IMR-90 (cell line): ENCODE measurements at regions not wholly inside any gene's neighbourhood (a gene's known extent, or its start where the extent isn't known, plus 50 kb on each side); places are given as distances from the start of the nearest gene placed in this dataset.

ENCODE experiments used
- ATAC-seq: fragments of 200-7000 bp; cut with Tn5 transposase; 2 replicates; pipeline ENCODE4 v1.9.1; 2020; ENCODE audit warnings: low read depth, mild to moderate bottlenecking, moderate library complexity
- BruUV-seq: library from RNA; stranded (reverse); fragments of 400-500 nt; replicated peaks from 2 replicates; lab custom pipeline; 2021; lab: Mats Ljungman, UMichigan
- CTCF ChIA-PET: fragments of 300-600 bp; formaldehyde crosslinking; extraction: SDS; loops from one replicate; lab custom pipeline; 2021; ENCODE audit warnings: antibody characterized with exemption; lab: Yijun Ruan, JAX
- POLR2A ChIA-PET: fragments of 300-600 bp; sonication (Branson Sonifier 250); formaldehyde crosslinking; loops from one replicate; lab custom pipeline; 2022; ENCODE audit warnings: antibody characterized with exemption; ENCODE audit not compliant: unreplicated experiment; lab: Charles Lee
- DNase-seq: peaks from one replicate; pipeline ENCODE4 v3.0.0; 2013
- H2AFZ ChIP-seq: replicated peaks from 2 replicates; pipeline ENCODE3; 2013; ENCODE audit warnings: low read length, mild to moderate bottlenecking; ENCODE audit not compliant: poor library complexity
- H2AK5ac ChIP-seq: 2 replicates; pipeline ENCODE4 v1.6.1; 2013; ENCODE audit warnings: low read depth, low read length, inconsistent platforms
- H2AK9ac ChIP-seq: replicated peaks from 2 replicates; pipeline ENCODE3; 2013; ENCODE audit warnings: mild to moderate bottlenecking, low read depth, low read length, moderate library complexity; ENCODE audit not compliant: poor library complexity
- H2BK120ac ChIP-seq: 2 replicates; pipeline ENCODE4 v1.6.1; 2013; ENCODE audit warnings: low read depth, low read length, inconsistent platforms
- H2BK15ac ChIP-seq: 3 replicates; pipeline ENCODE4 v1.6.1; 2013; ENCODE audit warnings: low read depth, low read length, inconsistent platforms
- H2BK20ac ChIP-seq: 2 replicates; pipeline ENCODE4 v1.6.1; 2013; ENCODE audit warnings: low read depth, mild to moderate bottlenecking, inconsistent platforms, low read length, moderate library complexity
- H2BK5ac ChIP-seq: 2 replicates; pipeline ENCODE4 v1.6.1; 2013; ENCODE audit warnings: mild to moderate bottlenecking, low read depth, low read length, inconsistent platforms; ENCODE audit not compliant: poor library complexity, severe bottlenecking
- H3K14ac ChIP-seq: replicated peaks from 2 replicates; pipeline ENCODE4 v1.6.1; 2013; ENCODE audit warnings: low read depth, low read length, inconsistent platforms
- H3K18ac ChIP-seq: 2 replicates; pipeline ENCODE4 v1.6.1; 2013; ENCODE audit warnings: low read depth, low read length, control low read depth
- H3K23ac ChIP-seq: 2 replicates; pipeline ENCODE4 v1.6.1; 2013; ENCODE audit warnings: low read depth, low read length, inconsistent platforms
- H3K27ac ChIP-seq: 2 replicates; pipeline ENCODE4 v1.5.1; 2013; ENCODE audit warnings: mild to moderate bottlenecking, control low read depth, low read length; ENCODE audit not compliant: insufficient read depth
- H3K27me3 ChIP-seq: 2 replicates; pipeline ENCODE4 v1.6.1; 2013; ENCODE audit warnings: low read length; ENCODE audit not compliant: control insufficient read depth, insufficient read depth
- H3K36me3 ChIP-seq: 2 replicates; pipeline ENCODE4 v1.6.1; 2013; ENCODE audit warnings: low read length, mixed read lengths; ENCODE audit not compliant: control insufficient read depth, insufficient read depth
- H3K4ac ChIP-seq: 2 replicates; pipeline ENCODE4 v1.6.1; 2013; ENCODE audit warnings: low read depth, low read length, inconsistent platforms
- H3K4me1 ChIP-seq: 2 replicates; pipeline ENCODE4 v1.6.1; 2013; ENCODE audit warnings: low read length, mixed read lengths; ENCODE audit not compliant: control insufficient read depth, insufficient read depth
- H3K4me2 ChIP-seq: 2 replicates; pipeline ENCODE4 v1.6.1; 2013; ENCODE audit warnings: low read depth, mild to moderate bottlenecking, control low read depth, low read length, moderate library complexity
- H3K4me3 ChIP-seq: 2 replicates; pipeline ENCODE4 v1.5.1; 2013; ENCODE audit warnings: low read depth, mild to moderate bottlenecking, control low read depth, low read length, moderate library complexity; ENCODE audit not compliant: insufficient read depth
- H3K56ac ChIP-seq: 2 replicates; pipeline ENCODE4 v1.6.1; 2013; ENCODE audit warnings: low read length, inconsistent platforms; ENCODE audit not compliant: insufficient read depth; ENCODE audit errors: extremely low read depth
- H3K79me1 ChIP-seq, 2 experiments: 2 replicates each; pipeline ENCODE4 v1.6.1; 2013; ENCODE audit warnings: low read length in 2 of 2, inconsistent platforms in 1 of 2, low read depth in 1 of 2
- H3K9ac ChIP-seq: 2 replicates; pipeline ENCODE4 v1.6.1; 2013; ENCODE audit warnings: low read depth, low read length, control low read depth
- H3K9me1 ChIP-seq: 2 replicates; pipeline ENCODE4 v1.6.1; 2013; ENCODE audit warnings: low read length, inconsistent platforms; ENCODE audit not compliant: insufficient read depth
- H3K9me3 ChIP-seq: 2 replicates; pipeline ENCODE4 v1.6.1; 2013; ENCODE audit warnings: low read length; ENCODE audit not compliant: control insufficient read depth, insufficient read depth
- H4K20me1 ChIP-seq: 2 replicates; pipeline ENCODE4 v1.6.1; 2013; ENCODE audit warnings: low read length, inconsistent platforms; ENCODE audit not compliant: insufficient read depth
- H4K5ac ChIP-seq: 2 replicates; pipeline ENCODE4 v1.6.1; 2013; ENCODE audit warnings: mild to moderate bottlenecking, low read depth, low read length, control low read depth
- H4K8ac ChIP-seq, 2 experiments: 2 replicates each; pipeline ENCODE4 v1.6.1; 2013; ENCODE audit warnings: low read depth in 2 of 2, low read length in 2 of 2, control low read depth in 1 of 2, inconsistent platforms in 1 of 2
- H4K91ac ChIP-seq: 2 replicates; pipeline ENCODE4 v1.6.1; 2013; ENCODE audit warnings: low read depth, low read length, inconsistent platforms; ENCODE audit not compliant: insufficient read depth
- BHLHE40 ChIP-seq: fragments of 150-350 bp; IDR thresholded peaks from 2 replicates; pipeline ENCODE4 v1.6.1; 2016; ENCODE audit warnings: mild to moderate bottlenecking, low read depth, low read length
- FOS ChIP-seq: fragments of 150-350 bp; IDR thresholded peaks from 2 replicates; pipeline ENCODE4 v1.6.1; 2016; ENCODE audit warnings: low read depth, low read length
- MAZ ChIP-seq: IDR thresholded peaks from 2 replicates; pipeline ENCODE4 v1.6.1; 2012; ENCODE audit warnings: low read depth, mild to moderate bottlenecking, low read length, improper control_type of control experiment, moderate library complexity, borderline replicate concordance
- RCOR1 ChIP-seq: IDR thresholded peaks from 2 replicates; pipeline ENCODE4 v1.6.1; 2012; ENCODE audit warnings: mild to moderate bottlenecking, low read length, improper control_type of control experiment; ENCODE audit not compliant: insufficient replicate concordance
- dilution Hi-C: fragments of 300-500 bp; cut with HindIII; formaldehyde crosslinking; loops from one replicate; pipeline ENCODE4 v1.14.3; 2018; ENCODE audit warnings: low sequenced_read_pairs; ENCODE audit not compliant: unreplicated experiment
- in situ Hi-C: fragments of 300-500 bp; cut with MboI; formaldehyde crosslinking; loops from 3 replicates; pipeline ENCODE4 v1.14.3; 2019; ENCODE audit warnings: low sequenced_read_pairs, inconsistent platforms, mixed read lengths
- intact Hi-C: fragments of 100-400 bp; cut with micrococcal nuclease; formaldehyde crosslinking; loops from 2 replicates; pipeline ENCODE4 v1.10.0; 2022
- TF ChIP-seq, protein P1 (sequence below): conservative IDR thresholded peaks from 2 replicates; pipeline ENCODE4 v1.5.1; 2012; ENCODE audit warnings: mild to moderate bottlenecking, low read depth, low read length, improper control_type of control experiment

DNA sequence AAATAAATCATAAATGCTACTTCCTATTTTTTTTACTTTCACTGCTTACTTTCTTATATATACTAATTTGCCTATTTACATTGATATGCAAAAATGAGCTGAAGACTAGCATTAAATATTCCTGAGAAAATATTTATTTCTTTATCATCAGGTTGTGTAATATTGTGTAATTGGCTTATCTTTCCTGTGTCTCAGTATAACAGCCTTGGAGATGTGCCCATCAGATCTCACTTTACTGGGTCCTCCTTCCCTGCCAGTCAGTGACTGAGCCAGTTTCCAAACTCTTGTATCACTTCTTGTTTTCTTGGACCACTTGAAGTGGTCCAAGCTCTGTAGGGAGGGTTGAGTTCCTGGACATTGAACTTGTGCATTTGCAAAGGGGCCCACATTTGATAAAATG, 900.0 kb downstream of the LUZP2 start:
- no peak overlapping the region for H3K4me2 ChIP-seq
- H4K8ac ChIP-seq = no peak overlapping the region
- no peak overlapping the region for H3K56ac ChIP-seq
- no peak overlapping the region for H2BK15ac ChIP-seq
- no peak overlapping the region for H2BK20ac ChIP-seq
- H3K23ac ChIP-seq = no peak overlapping the region
- no peak overlapping the region for H2AK9ac ChIP-seq
- H2BK120ac ChIP-seq = no peak overlapping the region
- CTCF ChIA-PET = no interaction called here
- BruUV-seq = no TSS peak
- dilution Hi-C loops = no loop called here
- DNase-seq (no peak), ATAC-seq (no peak)
- no peak overlapping the region for H3K4me3 ChIP-seq
- H4K5ac ChIP-seq = no peak overlapping the region
- H4K20me1 ChIP-seq = no peaks in the 10 kb centered on the region
- no peak overlapping the region for H3K18ac ChIP-seq
- no peak overlapping the region for H4K91ac ChIP-seq
- no peaks in the 10 kb centered on the region for H3K79me1 ChIP-seq
- H3K4me1 ChIP-seq = no peaks in the 10 kb centered on the region
- no peaks in the 10 kb centered on the region for H3K27me3 ChIP-seq
- no peak overlapping the region for H2AK5ac ChIP-seq
- in situ Hi-C loops = no loop called here
- no peak overlapping the region for H3K27ac ChIP-seq
- POLR2A ChIA-PET = no interaction called here
- intact Hi-C loops = no loop called here
- H3K9me1 ChIP-seq = no peaks in the 10 kb centered on the region
- H3K36me3 ChIP-seq = no peaks in the 10 kb centered on the region
- no peak overlapping the region for H3K9ac ChIP-seq
- H3K4ac ChIP-seq = no peak overlapping the region
- H2BK5ac ChIP-seq = no peak overlapping the region
- H3K14ac ChIP-seq = no peak overlapping the region
- H3K9me3 ChIP-seq = peaks cover 2% of the 10 kb centered on the region; the same call in 1 of the 2 replicates
- TF ChIP-seq MAZ = no peak
- TF ChIP-seq FOS = no peak
- TF ChIP-seq, protein P1, sequence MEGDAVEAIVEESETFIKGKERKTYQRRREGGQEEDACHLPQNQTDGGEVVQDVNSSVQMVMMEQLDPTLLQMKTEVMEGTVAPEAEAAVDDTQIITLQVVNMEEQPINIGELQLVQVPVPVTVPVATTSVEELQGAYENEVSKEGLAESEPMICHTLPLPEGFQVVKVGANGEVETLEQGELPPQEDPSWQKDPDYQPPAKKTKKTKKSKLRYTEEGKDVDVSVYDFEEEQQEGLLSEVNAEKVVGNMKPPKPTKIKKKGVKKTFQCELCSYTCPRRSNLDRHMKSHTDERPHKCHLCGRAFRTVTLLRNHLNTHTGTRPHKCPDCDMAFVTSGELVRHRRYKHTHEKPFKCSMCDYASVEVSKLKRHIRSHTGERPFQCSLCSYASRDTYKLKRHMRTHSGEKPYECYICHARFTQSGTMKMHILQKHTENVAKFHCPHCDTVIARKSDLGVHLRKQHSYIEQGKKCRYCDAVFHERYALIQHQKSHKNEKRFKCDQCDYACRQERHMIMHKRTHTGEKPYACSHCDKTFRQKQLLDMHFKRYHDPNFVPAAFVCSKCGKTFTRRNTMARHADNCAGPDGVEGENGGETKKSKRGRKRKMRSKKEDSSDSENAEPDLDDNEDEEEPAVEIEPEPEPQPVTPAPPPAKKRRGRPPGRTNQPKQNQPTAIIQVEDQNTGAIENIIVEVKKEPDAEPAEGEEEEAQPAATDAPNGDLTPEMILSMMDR = no peak
- no peak for TF ChIP-seq RCOR1
- TF ChIP-seq BHLHE40 = no peak
- H2AFZ ChIP-seq = no peak overlapping the region
